HepG2 (cell line): ENCODE measurements at regions not wholly inside any gene's neighbourhood (a gene's known extent, or its start where the extent isn't known, plus 50 kb on each side); places are given as distances from the start of the nearest gene placed in this dataset.

ENCODE experiments used
- ATAC-seq: fragments of 200-7000 bp; cut with Tn5 transposase; 3 replicates; pipeline ENCODE4 v1.9.1; 2020; ENCODE audit warnings: mild to moderate bottlenecking, moderate library complexity
- BruUV-seq: library from RNA; stranded (reverse); fragments of 400-500 nt; replicated peaks from 2 replicates; lab custom pipeline; 2021; lab: Mats Ljungman, UMichigan
- CTCF ChIA-PET: fragments of 300-600 bp; formaldehyde crosslinking; extraction: SDS; loops from one replicate; lab custom pipeline; 2021; ENCODE audit warnings: low total read pairs, inconsistent platforms, low intra/inter-chr PET ratio; lab: Yijun Ruan, JAX
- POLR2A ChIA-PET: fragments of 350-600 bp; sonication (Branson Sonifier 250); formaldehyde crosslinking; loops from one replicate; lab custom pipeline; 2020; ENCODE audit warnings: antibody characterized with exemption, inconsistent platforms; lab: Yijun Ruan, JAX
- DNase-seq: peaks from one replicate; pipeline ENCODE4 v3.0.0-alpha.2; 2015; ENCODE audit warnings: low spot score
- FAIRE-seq: peaks from 3 replicates; lab custom pipeline; 2011; peaks lifted over from hg19 to GRCh38; lab: Jason Lieb, UNC
- H2AFZ ChIP-seq: one replicate; pipeline ENCODE4 v1.6.1; 2011; ENCODE audit warnings: low read length, inconsistent platforms
- H3K27ac ChIP-seq: fragments of 300-600 bp; 3 replicates; pipeline ENCODE4 v1.8.0; 2011; ENCODE audit warnings: mixed run types, mild to moderate bottlenecking, mixed read lengths, low read length, inconsistent platforms; ENCODE audit not compliant: insufficient read depth; ENCODE audit errors: extremely low read length
- H3K27me3 ChIP-seq, 2 experiments: fragments of 200-600 bp in 1 of 2; 2 replicates in 1 of 2; 3 replicates in 1 of 2; pipeline versions ENCODE4 v1.6.0 to v1.8.0; 2011; ENCODE audit warnings: low read length in 2 of 2, mild to moderate bottlenecking in 2 of 2, moderate library complexity in 2 of 2, inconsistent platforms in 1 of 2; ENCODE audit not compliant: insufficient read depth in 2 of 2, control insufficient read depth in 1 of 2
- H3K36me3 ChIP-seq, 2 experiments: fragments of 200-600 bp in 1 of 2; replicated peaks in 1 of 2; 2 replicates in 1 of 2; 3 replicates in 1 of 2; pipeline versions ENCODE4 v1.5.1 to v1.8.0; 2011; ENCODE audit warnings: low read length in 2 of 2, inconsistent platforms in 1 of 2; ENCODE audit not compliant: insufficient read depth in 2 of 2, control insufficient read depth in 1 of 2
- H3K4me1 ChIP-seq: 2 replicates; pipeline ENCODE4 v1.5.1; 2012; ENCODE audit warnings: low read length, inconsistent platforms; ENCODE audit not compliant: insufficient read depth
- H3K4me2 ChIP-seq: 2 replicates; pipeline ENCODE4 v1.6.0; 2011; ENCODE audit warnings: low read depth, low read length, inconsistent platforms
- H3K4me3 ChIP-seq, 3 experiments: fragments of 200-600 bp in 1 of 3; sonication (generic), shearing (Covaris generic) in 1 of 3; replicated peaks in 1 of 3; 2 replicates each; pipeline ENCODE4 v1.5.1; 2011 to 2016; ENCODE audit warnings: low read length in 3 of 3, inconsistent platforms in 2 of 3, low read depth in 2 of 3, mild to moderate bottlenecking in 2 of 3, control low read depth in 1 of 3, mixed read lengths in 1 of 3; ENCODE audit not compliant: insufficient read depth in 1 of 3
- H3K79me2 ChIP-seq: one replicate; pipeline ENCODE4 v1.6.1; 2011; ENCODE audit warnings: low read length, inconsistent platforms; ENCODE audit not compliant: insufficient read depth
- H3K9ac ChIP-seq: 2 replicates; pipeline ENCODE4 v1.6.0; 2011; ENCODE audit warnings: mild to moderate bottlenecking, low read depth, low read length, inconsistent platforms; ENCODE audit not compliant: insufficient read depth
- H3K9me3 ChIP-seq: 2 replicates; pipeline ENCODE4 v1.5.1; 2012; ENCODE audit warnings: mild to moderate bottlenecking, low read length
- H4K20me1 ChIP-seq: 2 replicates; pipeline ENCODE4 v1.6.0; 2011; ENCODE audit warnings: inconsistent platforms, mild to moderate bottlenecking, low read length, moderate library complexity; ENCODE audit not compliant: insufficient read depth
- EED ChIP-seq: sonication (generic); formaldehyde crosslinking; IDR thresholded peaks from 2 replicates; pipeline ENCODE4 v1.5.0; 2020; ENCODE audit warnings: mild to moderate bottlenecking, missing genetic modification reagents
- HIVEP1 ChIP-seq: sonication (generic); formaldehyde crosslinking; IDR thresholded peaks from 2 replicates; pipeline ENCODE4 v1.4.0; 2020; ENCODE audit warnings: mild to moderate bottlenecking, missing genetic modification reagents
- KIAA2018 ChIP-seq: sonication (generic); formaldehyde crosslinking; IDR thresholded peaks from 2 replicates; pipeline ENCODE4 v1.5.0; 2020; ENCODE audit warnings: mild to moderate bottlenecking, missing genetic modification reagents, borderline replicate concordance
- MIXL1 ChIP-seq: IDR thresholded peaks from 2 replicates; pipeline ENCODE4 v1.6.1; 2016
- SETDB1 ChIP-seq: sonication (generic); formaldehyde crosslinking; IDR thresholded peaks from 2 replicates; pipeline ENCODE4 v1.5.1; 2020; ENCODE audit warnings: missing genetic modification reagents, mild to moderate bottlenecking, borderline replicate concordance
- SNAPC2 ChIP-seq: sonication (generic); formaldehyde crosslinking; IDR thresholded peaks from 2 replicates; pipeline ENCODE4 v1.8.1; 2022; ENCODE audit warnings: mild to moderate bottlenecking, missing genetic modification reagents
- STAT6 ChIP-seq: sonication (generic); formaldehyde crosslinking; IDR thresholded peaks from 2 replicates; pipeline ENCODE4 v1.4.0; 2020; ENCODE audit warnings: missing genetic modification reagents, mild to moderate bottlenecking, borderline replicate concordance
- ZC3H13 ChIP-seq: sonication (generic); formaldehyde crosslinking; IDR thresholded peaks from 2 replicates; pipeline ENCODE4 v1.8.1; 2023; ENCODE audit warnings: mild to moderate bottlenecking, missing genetic modification reagents, moderate library complexity
- ZNF326 ChIP-seq: sonication (generic); formaldehyde crosslinking; IDR thresholded peaks from 2 replicates; pipeline ENCODE4 v1.4.0; 2020; ENCODE audit warnings: missing genetic modification reagents, borderline replicate concordance
- WGBS: methylation state at CpG from one replicate; pipeline ENCODE4 v1.1.6; 2017; ENCODE audit warnings: low lambda C conversion rate; 5-methylcytosine and 5-hydroxymethylcytosine counted together
- in situ Hi-C: cut with HindIII; loops from 2 replicates; pipeline ENCODE4 v1.10.0; 2017; ENCODE audit warnings: low pct_unique_long_range_greater_than_20kb; ENCODE audit not compliant: extremely low pct_ligation_motif_present
- intact Hi-C: fragments of 100-400 bp; cut with micrococcal nuclease; formaldehyde crosslinking; loops from one replicate; pipeline ENCODE4 v1.10.0; 2022; ENCODE audit not compliant: unreplicated experiment

- DNase-seq (no peak), ATAC-seq (no peak), FAIRE-seq (no peak)
- 9% methylated on average over 1 of the region's 1 CpG for WGBS
- ChIA-PET CTCF (no interaction called here), POLR2A (no interaction called here)
- Histone ChIP-seq H3K27ac (no peak overlapping the region), H3K27me3 (no peaks in the 10 kb centered on the region), H3K9me3 (peaks cover 74% of the 10 kb centered on the region), H3K9ac (no peak overlapping the region), H3K79me2 (no peaks in the 10 kb centered on the region), H3K36me3 (no peaks in the 10 kb centered on the region), H3K4me1 (no peaks in the 10 kb centered on the region), H2AFZ (no peak overlapping the region), H3K4me2 (no peak overlapping the region), H4K20me1 (no peaks in the 10 kb centered on the region), H3K4me3 (no peak overlapping the region)
- no TSS peak for BruUV-seq
- intact Hi-C loops (no loop called here), in situ Hi-C loops (no loop called here)
- TF ChIP-seq EED (CRISPR knock-in tag) (no peak), STAT6 (CRISPR knock-in tag) (no peak), MIXL1 (CRISPR knock-in tag) (no peak), ZC3H13 (CRISPR knock-in tag) (no peak), HIVEP1 (CRISPR knock-in tag) (no peak), ZNF326 (no peak), SETDB1 (CRISPR knock-in tag) (no peak)
Measured at GRCh38 chr21:28152732-28153131, 839.9 kb downstream of the LTN1 start.

GRCh38 chr21:28151758-28152157, 840.9 kb downstream of the LTN1 start:
- Histone ChIP-seq H3K9me3 (peaks cover 65% of the 10 kb centered on the region), H3K27me3 (no peaks in the 10 kb centered on the region), H2AFZ (no peak overlapping the region), H3K4me2 (no peak overlapping the region), H3K4me1 (no peaks in the 10 kb centered on the region), H3K79me2 (no peaks in the 10 kb centered on the region), H3K4me3 (no peak overlapping the region), H3K9ac (no peak overlapping the region), H3K36me3 (no peaks in the 10 kb centered on the region), H3K27ac (no peak overlapping the region), H4K20me1 (no peaks in the 10 kb centered on the region)
- FAIRE-seq: no peak
- no peak for DNase-seq
- WGBS: 3% methylated on average over 2 of the region's 2 CpGs
- in situ Hi-C loops: no loop called here
- BruUV-seq: no TSS peak
- POLR2A ChIA-PET: no interaction called here
- intact Hi-C loops: no loop called here
- CTCF ChIA-PET: no interaction called here
- no peak for ATAC-seq
- no peak for TF ChIP-seq SNAPC2 (CRISPR knock-in tag)
- no peak for TF ChIP-seq KIAA2018 (CRISPR knock-in tag)
